H9 (cell line): ENCODE measurements at regions not wholly inside any gene's neighbourhood (a gene's known extent, or its start where the extent isn't known, plus 50 kb on each side); places are given as distances from the start of the nearest gene placed in this dataset.

Experiments
- DNase-seq: peaks from one replicate; pipeline ENCODE4 v3.0.0-alpha.2; 2017
- H2AFZ ChIP-seq: one replicate; pipeline ENCODE4 v1.6.1; 2013; ENCODE audit warnings: mild to moderate bottlenecking, low read length, control low read depth, moderate library complexity
- H2AK5ac ChIP-seq: 2 replicates; pipeline ENCODE4 v1.6.1; 2013; ENCODE audit warnings: low read length, control low read depth, mixed read lengths; ENCODE audit not compliant: insufficient read length
- H2BK120ac ChIP-seq: one replicate; pipeline ENCODE4 v1.6.1; 2013; ENCODE audit warnings: low read depth, mild to moderate bottlenecking, low read length, control low read depth, inconsistent platforms; ENCODE audit not compliant: poor library complexity, severe bottlenecking
- H2BK12ac ChIP-seq: 2 replicates; pipeline ENCODE4 v1.6.1; 2013; ENCODE audit warnings: low read length, control low read depth, mixed read lengths, low read depth; ENCODE audit not compliant: insufficient read length
- H2BK15ac ChIP-seq: 2 replicates; pipeline ENCODE4 v1.6.1; 2013; ENCODE audit warnings: low read depth, low read length, control low read depth
- H2BK20ac ChIP-seq: one replicate; pipeline ENCODE4 v1.6.1; 2013; ENCODE audit warnings: low read depth, mild to moderate bottlenecking, low read length, control low read depth, inconsistent platforms; ENCODE audit not compliant: poor library complexity, severe bottlenecking
- H2BK5ac ChIP-seq: 2 replicates; pipeline ENCODE4 v1.6.1; 2013; ENCODE audit warnings: low read length, control low read depth, mixed read lengths; ENCODE audit not compliant: insufficient read length
- H3K14ac ChIP-seq: 2 replicates; pipeline ENCODE4 v1.6.1; 2013; ENCODE audit warnings: low read length, control low read depth; ENCODE audit not compliant: insufficient read depth
- H3K18ac ChIP-seq: 2 replicates; pipeline ENCODE4 v1.6.1; 2013; ENCODE audit warnings: low read depth, mild to moderate bottlenecking, mixed read lengths, low read length, control low read depth; ENCODE audit not compliant: insufficient read length
- H3K23ac ChIP-seq: 2 replicates; pipeline ENCODE4 v1.6.1; 2013; ENCODE audit warnings: low read length, control low read depth, mixed read lengths, low read depth; ENCODE audit not compliant: insufficient read length
- H3K23me2 ChIP-seq: 2 replicates; pipeline ENCODE4 v1.6.1; 2013; ENCODE audit warnings: low read depth, mild to moderate bottlenecking, mixed read lengths, low read length, control low read depth; ENCODE audit not compliant: insufficient read length, poor library complexity, severe bottlenecking
- H3K27ac ChIP-seq: 2 replicates; pipeline ENCODE4 v1.5.1; 2013; ENCODE audit warnings: low read length, control low read depth, mixed read lengths, low read depth; ENCODE audit not compliant: insufficient read length
- H3K27me3 ChIP-seq: 2 replicates; pipeline ENCODE4 v1.6.1; 2013; ENCODE audit warnings: low read length, control low read depth, inconsistent platforms; ENCODE audit not compliant: insufficient read depth
- H3K4ac ChIP-seq: 2 replicates; pipeline ENCODE4 v1.6.1; 2013; ENCODE audit warnings: low read depth, mild to moderate bottlenecking, control low read depth, inconsistent platforms, low read length, moderate library complexity
- H3K4me1 ChIP-seq: 2 replicates; pipeline ENCODE4 v1.6.1; 2013; ENCODE audit warnings: low read length, control low read depth, inconsistent platforms; ENCODE audit not compliant: insufficient read depth
- H3K4me2 ChIP-seq: 2 replicates; pipeline ENCODE4 v1.6.1; 2013; ENCODE audit warnings: low read length, control low read depth, mixed read lengths; ENCODE audit not compliant: insufficient read length, insufficient read depth
- H3K56ac ChIP-seq: 2 replicates; pipeline ENCODE4 v1.6.1; 2013; ENCODE audit warnings: low read depth, mild to moderate bottlenecking, mixed read lengths, low read length, control low read depth; ENCODE audit not compliant: insufficient read length
- H3K79me1 ChIP-seq: 2 replicates; pipeline ENCODE4 v1.6.1; 2013; ENCODE audit warnings: low read depth, mild to moderate bottlenecking, moderate library complexity, low read length, control low read depth, inconsistent platforms; ENCODE audit not compliant: insufficient read depth, poor library complexity, severe bottlenecking
- H3K79me2 ChIP-seq: 2 replicates; pipeline ENCODE4 v1.6.1; 2013; ENCODE audit warnings: low read length, control low read depth, inconsistent platforms; ENCODE audit not compliant: insufficient read depth
- H3K9ac ChIP-seq: 2 replicates; pipeline ENCODE4 v1.6.1; 2013; ENCODE audit warnings: low read length, control low read depth, mixed read lengths; ENCODE audit not compliant: insufficient read length; ENCODE audit errors: extremely low read depth
- H3K9me3 ChIP-seq: one replicate; pipeline ENCODE4 v1.6.1; 2013; ENCODE audit warnings: low read depth, low read length, inconsistent platforms; ENCODE audit not compliant: control insufficient read depth
- H3T11ph ChIP-seq: one replicate; pipeline ENCODE4 v1.6.1; 2013; ENCODE audit warnings: mild to moderate bottlenecking, low read length, control low read depth, inconsistent platforms
- H4K20me1 ChIP-seq: one replicate; pipeline ENCODE4 v1.6.1; 2013; ENCODE audit not compliant: control insufficient read depth, insufficient read length, insufficient read depth
- H4K5ac ChIP-seq: 2 replicates; pipeline ENCODE4 v1.6.1; 2013; ENCODE audit warnings: low read depth, mild to moderate bottlenecking, mixed read lengths, low read length, control low read depth; ENCODE audit not compliant: insufficient read length
- H4K8ac ChIP-seq: replicated peaks from 2 replicates; pipeline ENCODE4 v1.6.1; 2013; ENCODE audit warnings: low read length, control low read depth, mixed read lengths, low read depth; ENCODE audit not compliant: insufficient read length
- H4K91ac ChIP-seq: 2 replicates; pipeline ENCODE4 v1.6.1; 2013; ENCODE audit warnings: low read depth, mild to moderate bottlenecking, moderate library complexity, mixed read lengths, low read length, control low read depth; ENCODE audit not compliant: insufficient read length
- H3K27ac Mint-ChIP-seq, 3 experiments: 2 replicates in 2 of 3; 3 replicates in 1 of 3; pipeline ENCODE4 v1.8.0; 2020 to 2021; ENCODE audit warnings: mixed read lengths in 3 of 3, mild to moderate bottlenecking in 1 of 3, moderate library complexity in 1 of 3
- H3K27me3 Mint-ChIP-seq: 2 replicates; pipeline ENCODE4 v1.8.0; 2021; ENCODE audit warnings: low read depth, mild to moderate bottlenecking, moderate library complexity, mixed read lengths
- H3K36me3 Mint-ChIP-seq, 3 experiments: 2 replicates in 2 of 3; 3 replicates in 1 of 3; pipeline ENCODE4 v1.8.0; 2020 to 2021; ENCODE audit warnings: low read depth in 3 of 3, mixed read lengths in 3 of 3; ENCODE audit not compliant: insufficient read depth in 1 of 3
- H3K4me1 Mint-ChIP-seq, 2 experiments: 2 replicates each; pipeline ENCODE4 v1.8.0; 2020; ENCODE audit warnings: mixed read lengths in 2 of 2
- H3K4me3 Mint-ChIP-seq, 2 experiments: 2 replicates in 1 of 2; 3 replicates in 1 of 2; pipeline ENCODE4 v1.8.0; 2020 to 2021; ENCODE audit warnings: mild to moderate bottlenecking in 2 of 2, mixed read lengths in 2 of 2, moderate library complexity in 1 of 2
- H3K9me3 Mint-ChIP-seq, 2 experiments: 2 replicates in 1 of 2; 3 replicates in 1 of 2; pipeline ENCODE4 v1.8.0; 2020; ENCODE audit warnings: mild to moderate bottlenecking in 2 of 2, mixed read lengths in 2 of 2, moderate library complexity in 1 of 2
- WGBS: extraction: QIAGEN DNeasy Blood & Tissue Kit; methylation state at CpG from one replicate; pipeline ENCODE4 v1.1.7; 2013; ENCODE audit warnings: missing lambda C conversion rate, low lambda C conversion rate, mixed read lengths; ENCODE audit not compliant: insufficient read length; ENCODE audit errors: extremely low coverage; 5-methylcytosine and 5-hydroxymethylcytosine counted together
- TF ChIP-seq, protein P1 (sequence below): fragments of 200-600 bp; sonication (generic); conservative IDR thresholded peaks from 3 replicates; pipeline ENCODE4 v1.8.0; 2021; ENCODE audit warnings: antibody characterized with exemption, mild to moderate bottlenecking

GRCh38 chr1:68723791-68724190, 226.9 kb upstream of the DEPDC1 start:
- no peaks in the 10 kb centered on the region for H3K23me2 ChIP-seq
- no peak overlapping the region for H4K91ac ChIP-seq
- no peaks in the 10 kb centered on the region for H3K79me1 ChIP-seq
- no peak overlapping the region for H3K14ac ChIP-seq
- H3K18ac ChIP-seq = peak overlapping the region; percentile 38
- no peak overlapping the region for H3K23ac ChIP-seq
- TF ChIP-seq, protein P1, sequence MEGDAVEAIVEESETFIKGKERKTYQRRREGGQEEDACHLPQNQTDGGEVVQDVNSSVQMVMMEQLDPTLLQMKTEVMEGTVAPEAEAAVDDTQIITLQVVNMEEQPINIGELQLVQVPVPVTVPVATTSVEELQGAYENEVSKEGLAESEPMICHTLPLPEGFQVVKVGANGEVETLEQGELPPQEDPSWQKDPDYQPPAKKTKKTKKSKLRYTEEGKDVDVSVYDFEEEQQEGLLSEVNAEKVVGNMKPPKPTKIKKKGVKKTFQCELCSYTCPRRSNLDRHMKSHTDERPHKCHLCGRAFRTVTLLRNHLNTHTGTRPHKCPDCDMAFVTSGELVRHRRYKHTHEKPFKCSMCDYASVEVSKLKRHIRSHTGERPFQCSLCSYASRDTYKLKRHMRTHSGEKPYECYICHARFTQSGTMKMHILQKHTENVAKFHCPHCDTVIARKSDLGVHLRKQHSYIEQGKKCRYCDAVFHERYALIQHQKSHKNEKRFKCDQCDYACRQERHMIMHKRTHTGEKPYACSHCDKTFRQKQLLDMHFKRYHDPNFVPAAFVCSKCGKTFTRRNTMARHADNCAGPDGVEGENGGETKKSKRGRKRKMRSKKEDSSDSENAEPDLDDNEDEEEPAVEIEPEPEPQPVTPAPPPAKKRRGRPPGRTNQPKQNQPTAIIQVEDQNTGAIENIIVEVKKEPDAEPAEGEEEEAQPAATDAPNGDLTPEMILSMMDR = no peak
- no peak for DNase-seq
- H3K9ac ChIP-seq = no peak overlapping the region
- H3K4me2 ChIP-seq = no peak overlapping the region
- H2AK5ac ChIP-seq = no peak overlapping the region
- H3K36me3 Mint-ChIP-seq = no peaks in the 10 kb centered on the region
- H3K79me2 ChIP-seq = no peaks in the 10 kb centered on the region
- no peak overlapping the region for H2BK15ac ChIP-seq
- H4K20me1 ChIP-seq = no peaks in the 10 kb centered on the region
- no peak overlapping the region for H2BK5ac ChIP-seq
- H3K4me1 Mint-ChIP-seq = no peaks in the 10 kb centered on the region
- WGBS = no CpG with 5 or more reads among the region's 1 CpG
- H3K4ac ChIP-seq = no peak overlapping the region
- no peaks in the 10 kb centered on the region for H3K4me1 ChIP-seq
- no peak overlapping the region; a peak in 1 of 7 replicates for H3K27ac Mint-ChIP-seq
- no peaks in the 10 kb centered on the region for H3K27me3 ChIP-seq
- H4K5ac ChIP-seq = no peak overlapping the region
- no peak overlapping the region for H2BK120ac ChIP-seq
- H2AFZ ChIP-seq = no peak overlapping the region
- no peaks in the 10 kb centered on the region; a peak in 1 of 5 replicates for H3K9me3 Mint-ChIP-seq
- H3K27ac ChIP-seq = no peak overlapping the region
- H3K4me3 Mint-ChIP-seq = no peak overlapping the region; a peak in 1 of 5 replicates
- H4K8ac ChIP-seq = no peak overlapping the region
- H3K9me3 ChIP-seq = no peaks in the 10 kb centered on the region
- no peak overlapping the region for H3T11ph ChIP-seq
- H2BK12ac ChIP-seq = no peak overlapping the region
- no peak overlapping the region for H3K56ac ChIP-seq
- no peaks in the 10 kb centered on the region; the same call in none of the 2 replicates for H3K27me3 Mint-ChIP-seq
- H2BK20ac ChIP-seq = no peak overlapping the region
